ENCODE measurements at regions not wholly inside any gene's neighbourhood (a gene's known extent, or its start where the extent isn't known, plus 50 kb on each side); places are given as distances from the start of the nearest gene placed in this dataset.

GRCh38 chr10:121079226-121079625 lies 228.1 kb downstream of the WDR11 start:
- TF ChIP-seq CTCF (IDR thresholded peaks at IDR 0.05) (no peak), POLR2A (IDR thresholded peaks at IDR 0.05) (no peak), POLR2AphosphoS5 (IDR thresholded peaks at IDR 0.05) (peak in 2 of 3 donors; percentile 26 to 37)
